Ovary (tissue), 7 donors: ENCODE measurements at regions not wholly inside any gene's neighbourhood (a gene's known extent, or its start where the extent isn't known, plus 50 kb on each side); places are given as distances from the start of the nearest gene placed in this dataset.

Experiments used
- DNase-seq, 5 donors: peaks; one replicate each; pipeline ENCODE4 v3.0.0-alpha.2; 2019 to 2020
- H3K27ac ChIP-seq, 2 donors: fragments of 200-600 bp; one replicate each; pipeline versions ENCODE4 v1.5.1 to v1.8.0; 2019 to 2022
- H3K27me3 ChIP-seq: fragments of 200-600 bp; one replicate; pipeline ENCODE4 v1.8.0; 2022
- H3K36me3 ChIP-seq: fragments of 200-600 bp; sonication (generic); one replicate; pipeline ENCODE4 v1.5.1; 2019
- H3K4me1 ChIP-seq: one replicate; pipeline ENCODE4 v1.8.1; 2013; ENCODE audit warnings: mild to moderate bottlenecking, moderate library complexity; ENCODE audit not compliant: insufficient read depth
- H3K4me3 ChIP-seq: fragments of 200-600 bp; sonication (generic); one replicate; pipeline ENCODE4 v1.5.1; 2017
- H3K9me3 ChIP-seq, 2 donors: fragments of 200-600 bp in 1 of 2; sonication (generic) in 1 of 2; one replicate each; pipeline versions ENCODE4 v1.5.1 to v1.8.1; 2013 to 2019; ENCODE audit warnings: mild to moderate bottlenecking in 1 of 2, moderate library complexity in 1 of 2
- CTCF ChIP-seq, 3 donors: fragments of 450-650 bp in 2 of 3; fragments of 200-600 bp in 1 of 3; IDR thresholded peaks; one replicate each; pipeline versions ENCODE4 v1.5.1 to v1.8.0; 2016 to 2022; ENCODE audit warnings: antibody characterized with exemption in 3 of 3, mild to moderate bottlenecking in 1 of 3
- EP300 ChIP-seq: sonication (generic); formaldehyde crosslinking; IDR thresholded peaks from one replicate; pipeline ENCODE4 v1.6.1; 2017; ENCODE audit warnings: antibody characterized with exemption
- POLR2A ChIP-seq: fragments of 450-650 bp; IDR thresholded peaks from one replicate; pipeline ENCODE4 v1.6.1; 2017; ENCODE audit warnings: antibody characterized with exemption, mild to moderate bottlenecking, moderate library complexity
- WGBS, 3 donors: extraction: QIAGEN DNeasy Blood & Tissue Kit in 1 of 3; methylation state at CpG; one replicate each; pipeline versions ENCODE4 v1.1.5 to v1.1.7; 2013 to 2017; 5-methylcytosine and 5-hydroxymethylcytosine counted together
- intact Hi-C, 4 donors: fragments of 100-400 bp; cut with DNase I; formaldehyde crosslinking; loops; one replicate each; pipeline versions ENCODE4 v1.11.0 to v1.15.1; 2022 to 2023
- donor health status: DM: no; HTN: no; CAD: no; lungs with moderate emphysema.
- donor health status: DM: no; HTN: no; CAD: no.
- donor health status: Bipolar disorder and iron deficiency.
- donor health status: DM: no; HTN: no; CAD: no.
- donor health status: DM: yes; HTN: yes; CAD: no.

GRCh38 chr16:85329059-85329812 lies 217.0 kb upstream of the CIBAR2 start:
- intact Hi-C loops, result no loop called here
- TF ChIP-seq CTCF (IDR thresholded peaks at IDR 0.05) (no peak), POLR2A (no peak), EP300 (no peak)
- WGBS, 3 donors, result 71 to 75% (median 72%) methylated on average over 26 to 28 of the region's 28 CpGs
- DNase-seq, result peak in 1 of 5 donors; percentile 25
- no peak overlapping the region for H3K4me3 ChIP-seq
- H3K27ac ChIP-seq, result no peak overlapping the region
- H3K9me3 ChIP-seq, result no peaks in the 10 kb centered on the region
- H3K36me3 ChIP-seq, result no peaks in the 10 kb centered on the region
- H3K4me1 ChIP-seq, result peaks cover 11% of the 10 kb centered on the region
- no peaks in the 10 kb centered on the region for H3K27me3 ChIP-seq

DNA sequence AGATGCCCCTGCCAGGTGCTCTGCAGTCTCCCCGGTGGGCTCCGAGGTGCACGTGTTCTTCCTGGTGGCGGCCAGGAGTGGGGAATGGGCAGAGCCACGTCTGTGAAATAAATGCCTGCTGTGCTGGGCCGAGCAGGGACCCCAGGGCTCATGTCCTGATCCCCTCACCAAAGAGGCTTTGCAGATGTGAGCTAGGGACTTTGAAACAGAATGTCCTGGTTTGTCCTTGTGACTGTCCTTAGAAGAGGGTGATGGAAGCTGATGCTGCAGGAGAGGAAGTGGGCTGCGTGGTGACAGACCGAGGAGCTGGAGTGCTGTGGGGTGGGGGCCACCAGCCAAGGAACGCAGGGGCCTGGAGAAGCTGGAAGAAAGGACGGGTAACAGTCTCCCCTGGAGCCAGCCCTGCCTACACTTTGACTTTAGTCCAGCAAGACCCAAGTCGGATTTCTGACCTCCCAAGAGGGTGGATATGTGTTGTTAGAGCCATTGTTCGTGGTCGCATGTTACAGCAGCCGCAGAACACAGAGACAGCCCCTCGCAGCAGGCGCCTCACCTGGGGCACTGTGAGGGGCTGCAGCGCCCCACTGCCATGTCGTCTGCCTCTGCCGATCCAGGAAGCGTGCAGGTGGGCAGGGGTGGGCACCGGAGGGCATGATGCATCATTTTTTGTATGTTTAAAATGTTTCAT lies 217.9 kb upstream of the CIBAR2 start:
- TF ChIP-seq POLR2A (no peak), CTCF (IDR thresholded peaks at IDR 0.05) (no peak), EP300 (no peak)
- H3K4me3 ChIP-seq, result no peak overlapping the region
- H3K27me3 ChIP-seq, result no peaks in the 10 kb centered on the region
- H3K27ac ChIP-seq, result no peak overlapping the region
- DNase-seq, result no peak
- WGBS, 3 donors, result 69 to 71% (median 70%) methylated on average over 21 of the region's 21 CpGs
- intact Hi-C loops, result no loop called here
- H3K36me3 ChIP-seq, result no peaks in the 10 kb centered on the region
- H3K9me3 ChIP-seq, result no peaks in the 10 kb centered on the region
- H3K4me1 ChIP-seq, result peaks cover 14% of the 10 kb centered on the region

- no peak overlapping the region for H3K27ac ChIP-seq
- no peaks in the 10 kb centered on the region for H3K36me3 ChIP-seq
- peaks cover 19% of the 10 kb centered on the region for H3K4me1 ChIP-seq
- no peaks in the 10 kb centered on the region for H3K9me3 ChIP-seq
- DNase-seq, result no peak
- H3K27me3 ChIP-seq, result no peaks in the 10 kb centered on the region
- WGBS, 3 donors, result 47 to 53% (median 47%) methylated on average over 6 of the region's 6 CpGs
- intact Hi-C loops, result no loop called here
- TF ChIP-seq EP300 (no peak), POLR2A (no peak), CTCF (IDR thresholded peaks at IDR 0.05) (no peak)
- no peak overlapping the region for H3K4me3 ChIP-seq
These were observed 218.5 kb upstream of the CIBAR2 start for GRCh38 chr16:85330694-85331188.

DNA sequence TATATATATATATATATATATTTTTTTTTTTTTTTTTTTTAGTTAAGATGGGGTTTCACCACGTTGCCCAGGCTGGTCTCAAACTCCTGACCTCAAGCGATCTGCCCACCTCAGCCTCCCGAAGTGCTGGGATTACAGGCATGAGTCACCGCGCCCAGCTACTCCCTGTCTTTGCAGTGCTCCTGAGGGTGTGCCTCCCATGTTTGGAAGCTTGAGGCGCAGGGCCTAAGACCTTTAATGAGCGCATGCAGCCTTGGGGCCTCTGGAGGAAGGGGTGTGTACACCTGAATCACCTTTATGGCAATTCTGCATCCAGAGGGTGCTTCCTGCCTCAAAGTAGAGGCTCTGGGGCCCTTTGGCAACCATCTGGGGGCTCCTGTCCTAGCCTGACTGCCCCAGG lies 219.4 kb upstream of the CIBAR2 start:
- Histone ChIP-seq H3K27me3 (no peaks in the 10 kb centered on the region), H3K4me1 (peaks cover 19% of the 10 kb centered on the region), H3K9me3 (no peaks in the 10 kb centered on the region), H3K4me3 (no peak overlapping the region), H3K36me3 (no peaks in the 10 kb centered on the region), H3K27ac (no peak overlapping the region)
- intact Hi-C loops, result no loop called here
- no peak for TF ChIP-seq POLR2A
- DNase-seq, result no peak
- WGBS, 3 donors, result 69 to 83% (median 70%) methylated on average over 7 of the region's 7 CpGs

- no peak for DNase-seq
- Histone ChIP-seq H3K4me1 (peaks cover 19% of the 10 kb centered on the region), H3K9me3 (no peaks in the 10 kb centered on the region), H3K36me3 (no peaks in the 10 kb centered on the region), H3K4me3 (no peak overlapping the region), H3K27ac (no peak overlapping the region), H3K27me3 (no peaks in the 10 kb centered on the region)
- no peak for TF ChIP-seq CTCF (IDR thresholded peaks at IDR 0.05)
- no peak for TF ChIP-seq POLR2A
- TF ChIP-seq EP300, result no peak
- intact Hi-C loops, result no loop called here
- WGBS, 3 donors, result 90 to 92% (median 91%) methylated on average over 12 of the region's 12 CpGs
These were observed 219.9 kb upstream of the CIBAR2 start for GRCh38 chr16:85332175-85332574.
